IMR-90 (cell line): ENCODE measurements at regions not wholly inside any gene's neighbourhood (a gene's known extent, or its start where the extent isn't known, plus 50 kb on each side); places are given as distances from the start of the nearest gene placed in this dataset.

ENCODE experiments used
- CEBPB ChIP-seq: IDR thresholded peaks from 2 replicates; pipeline ENCODE4 v1.6.1; 2012; ENCODE audit warnings: low read depth, low read length, improper control_type of control experiment
- CHD1 ChIP-seq: IDR thresholded peaks from 2 replicates; pipeline ENCODE4 v1.6.1; 2012; ENCODE audit warnings: low read depth, low read length, improper control_type of control experiment
- MAFK ChIP-seq: IDR thresholded peaks from 2 replicates; pipeline ENCODE4 v1.6.1; 2012; ENCODE audit warnings: low read depth, low read length, improper control_type of control experiment
- POLR2A ChIP-seq: IDR thresholded peaks from 2 replicates; pipeline ENCODE4 v1.6.1; 2012; ENCODE audit warnings: mild to moderate bottlenecking, low read depth, low read length
- RAD21 ChIP-seq: IDR thresholded peaks from 2 replicates; pipeline ENCODE4 v1.6.1; 2012; ENCODE audit warnings: low read length, improper control_type of control experiment
- RFX5 ChIP-seq: IDR thresholded peaks from 2 replicates; pipeline ENCODE4 v1.8.0; 2012; ENCODE audit warnings: low read depth, mild to moderate bottlenecking, low read length, moderate library complexity
- TF ChIP-seq, protein P1 (sequence below): conservative IDR thresholded peaks from 2 replicates; pipeline ENCODE4 v1.5.1; 2012; ENCODE audit warnings: mild to moderate bottlenecking, low read depth, low read length, improper control_type of control experiment
- TF ChIP-seq, protein P2 (sequence below): fragments of 150-350 bp; IDR thresholded peaks from 2 replicates; pipeline ENCODE4 v1.6.1; 2017; ENCODE audit warnings: mild to moderate bottlenecking, antibody characterized with exemption, low read length, low read depth

DNA sequence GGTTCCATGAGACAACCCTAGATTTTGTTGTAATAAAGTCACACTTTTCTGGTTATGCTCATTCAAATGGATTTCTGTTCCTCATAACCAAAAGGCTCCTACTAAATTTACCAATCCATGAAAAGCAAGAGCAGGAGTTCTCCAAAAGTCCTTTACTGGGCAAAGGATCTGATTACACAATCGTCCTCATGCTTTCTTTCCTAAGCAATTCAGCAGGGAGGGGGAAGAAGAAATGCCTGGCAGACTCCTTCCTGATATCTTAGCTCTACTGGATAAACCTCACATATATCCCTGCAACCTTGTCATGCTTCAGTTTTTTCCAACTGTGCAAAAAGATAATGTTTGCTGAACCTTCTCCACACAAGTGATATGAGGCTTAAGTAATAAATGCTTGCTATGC, 67.6 kb upstream of the GUCA2B start:
- TF ChIP-seq, protein P1, sequence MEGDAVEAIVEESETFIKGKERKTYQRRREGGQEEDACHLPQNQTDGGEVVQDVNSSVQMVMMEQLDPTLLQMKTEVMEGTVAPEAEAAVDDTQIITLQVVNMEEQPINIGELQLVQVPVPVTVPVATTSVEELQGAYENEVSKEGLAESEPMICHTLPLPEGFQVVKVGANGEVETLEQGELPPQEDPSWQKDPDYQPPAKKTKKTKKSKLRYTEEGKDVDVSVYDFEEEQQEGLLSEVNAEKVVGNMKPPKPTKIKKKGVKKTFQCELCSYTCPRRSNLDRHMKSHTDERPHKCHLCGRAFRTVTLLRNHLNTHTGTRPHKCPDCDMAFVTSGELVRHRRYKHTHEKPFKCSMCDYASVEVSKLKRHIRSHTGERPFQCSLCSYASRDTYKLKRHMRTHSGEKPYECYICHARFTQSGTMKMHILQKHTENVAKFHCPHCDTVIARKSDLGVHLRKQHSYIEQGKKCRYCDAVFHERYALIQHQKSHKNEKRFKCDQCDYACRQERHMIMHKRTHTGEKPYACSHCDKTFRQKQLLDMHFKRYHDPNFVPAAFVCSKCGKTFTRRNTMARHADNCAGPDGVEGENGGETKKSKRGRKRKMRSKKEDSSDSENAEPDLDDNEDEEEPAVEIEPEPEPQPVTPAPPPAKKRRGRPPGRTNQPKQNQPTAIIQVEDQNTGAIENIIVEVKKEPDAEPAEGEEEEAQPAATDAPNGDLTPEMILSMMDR, result no peak
- TF ChIP-seq POLR2A (no peak), CEBPB (peak; percentile 78), RAD21 (no peak), RFX5 (no peak), MAFK (no peak), CHD1 (no peak)
- TF ChIP-seq, protein P2, sequence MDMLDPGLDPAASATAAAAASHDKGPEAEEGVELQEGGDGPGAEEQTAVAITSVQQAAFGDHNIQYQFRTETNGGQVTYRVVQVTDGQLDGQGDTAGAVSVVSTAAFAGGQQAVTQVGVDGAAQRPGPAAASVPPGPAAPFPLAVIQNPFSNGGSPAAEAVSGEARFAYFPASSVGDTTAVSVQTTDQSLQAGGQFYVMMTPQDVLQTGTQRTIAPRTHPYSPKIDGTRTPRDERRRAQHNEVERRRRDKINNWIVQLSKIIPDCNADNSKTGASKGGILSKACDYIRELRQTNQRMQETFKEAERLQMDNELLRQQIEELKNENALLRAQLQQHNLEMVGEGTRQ, result no peak
